ENCODE measurements at regions not wholly inside any gene's neighbourhood (a gene's known extent, or its start where the extent isn't known, plus 50 kb on each side); places are given as distances from the start of the nearest gene placed in this dataset.

GRCh38 chr7:128171-129080 lies 63.9 kb upstream of the FAM20C start:
- TF ChIP-seq GATA3 (IDR thresholded peaks at IDR 0.05; ENCODE audit: low read depth, low read length): no peak
- no peak for TF ChIP-seq GATA2 (IDR thresholded peaks at IDR 0.05; ENCODE audit: low read depth, low read length)
